Neural cell (in vitro differentiated cells): ENCODE measurements at regions not wholly inside any gene's neighbourhood (a gene's known extent, or its start where the extent isn't known, plus 50 kb on each side); places are given as distances from the start of the nearest gene placed in this dataset.

Source experiments
- H2AFZ ChIP-seq: fragments of 200-600, 300-800 bp; sonication (generic), shearing (Covaris generic); 2 replicates; pipeline ENCODE4 v1.6.0; 2014; ENCODE audit warnings: low read depth, mild to moderate bottlenecking, antibody characterized with exemption, low read length, moderate library complexity
- H3F3A ChIP-seq: fragments of 200-600 bp; shearing (Covaris generic); 2 replicates; pipeline ENCODE4 v1.6.1; 2016; ENCODE audit warnings: mild to moderate bottlenecking, moderate library complexity, mixed read lengths, antibody characterized with exemption, low read length; ENCODE audit not compliant: insufficient read depth, poor library complexity, severe bottlenecking
- H3K27ac ChIP-seq: fragments of 200-600, 300-800 bp; sonication (generic), shearing (Covaris generic); 2 replicates; pipeline ENCODE4 v1.5.1; 2014; ENCODE audit warnings: mild to moderate bottlenecking, low read length, moderate library complexity
- H3K27me3 ChIP-seq: fragments of 300-800, 200-600 bp; sonication (generic), shearing (Covaris generic); 2 replicates; pipeline ENCODE4 v1.6.0; 2014; ENCODE audit warnings: mild to moderate bottlenecking, low read depth, low read length, moderate library complexity; ENCODE audit not compliant: insufficient read depth
- H3K36me3 ChIP-seq: fragments of 300-800, 200-600 bp; sonication (generic), shearing (Covaris generic); 2 replicates; pipeline ENCODE4 v1.5.1; 2014; ENCODE audit warnings: mild to moderate bottlenecking, antibody characterized with exemption, low read length, moderate library complexity; ENCODE audit not compliant: insufficient read depth
- H3K4me2 ChIP-seq: fragments of 300-800, 200-600 bp; sonication (generic), shearing (Covaris generic); 2 replicates; pipeline ENCODE4 v1.6.0; 2014; ENCODE audit warnings: mild to moderate bottlenecking, low read length
- H3K4me3 ChIP-seq: fragments of 300-800, 200-600 bp; sonication (generic), shearing (Covaris generic); 2 replicates; pipeline ENCODE4 v1.5.1; 2014; ENCODE audit warnings: mild to moderate bottlenecking, low read length, moderate library complexity
- H3K79me2 ChIP-seq: fragments of 200-600 bp; shearing (Covaris generic); replicated peaks from 2 replicates; pipeline ENCODE4 v1.6.0; 2014; ENCODE audit warnings: mild to moderate bottlenecking, low read length, moderate library complexity; ENCODE audit not compliant: insufficient read depth
- H3K9ac ChIP-seq: fragments of 300-800, 200-600 bp; sonication (generic), shearing (Covaris generic); 2 replicates; pipeline ENCODE4 v1.6.1; 2016; ENCODE audit warnings: mild to moderate bottlenecking, low read length, mixed read lengths
- H3K9me2 ChIP-seq: fragments of 200-600 bp; shearing (Covaris generic); 2 replicates; pipeline ENCODE4 v1.6.1; 2016; ENCODE audit warnings: mild to moderate bottlenecking, low read length, mixed read lengths; ENCODE audit not compliant: insufficient read depth
- H3K9me3 ChIP-seq: fragments of 200-600, 300-800 bp; sonication (generic), shearing (Covaris generic); 2 replicates; pipeline ENCODE4 v1.6.1; 2016; ENCODE audit warnings: mild to moderate bottlenecking, mixed run types, low read length, moderate library complexity, mixed read lengths
- H4K20me1 ChIP-seq: fragments of 200-600 bp; shearing (Covaris generic); 2 replicates; pipeline ENCODE4 v1.6.1; 2016; ENCODE audit warnings: mild to moderate bottlenecking, mixed run types; ENCODE audit not compliant: insufficient read depth
- CTCF ChIP-seq: fragments of 450-650 bp; IDR thresholded peaks from 2 replicates; pipeline ENCODE4 v1.5.1; 2014; ENCODE audit warnings: antibody characterized with exemption, mild to moderate bottlenecking, moderate library complexity; ENCODE audit not compliant: poor library complexity, severe bottlenecking
- EP300 ChIP-seq: fragments of 450-650 bp; conservative IDR thresholded peaks from 2 replicates; pipeline ENCODE4 v1.6.1; 2014; ENCODE audit warnings: antibody characterized with exemption, mild to moderate bottlenecking, moderate library complexity; ENCODE audit not compliant: poor library complexity, severe bottlenecking
- EZH2 ChIP-seq: fragments of 200-600, 300-800 bp; shearing (Covaris generic), sonication (generic); IDR thresholded peaks from 2 replicates; pipeline ENCODE4 v1.6.1; 2014; ENCODE audit warnings: antibody characterized with exemption, low read length, borderline replicate concordance, mild to moderate bottlenecking; ENCODE audit not compliant: insufficient read depth, poor library complexity, severe bottlenecking
- MXI1 ChIP-seq: fragments of 450-650 bp; conservative IDR thresholded peaks from 2 replicates; pipeline ENCODE4 v1.6.1; 2014; ENCODE audit warnings: antibody characterized with exemption, mild to moderate bottlenecking; ENCODE audit not compliant: poor library complexity, severe bottlenecking
- POLR2AphosphoS5 ChIP-seq: IDR thresholded peaks from 2 replicates; pipeline ENCODE4 v1.6.1; 2012
- RAD21 ChIP-seq: fragments of 450-650 bp; conservative IDR thresholded peaks from 2 replicates; pipeline ENCODE4 v1.6.1; 2014; ENCODE audit warnings: antibody characterized with exemption, mild to moderate bottlenecking, moderate library complexity
- REST ChIP-seq: IDR thresholded peaks from 2 replicates; pipeline ENCODE4 v1.6.1; 2012; ENCODE audit warnings: borderline replicate concordance
- SMC3 ChIP-seq: fragments of 450-650 bp; conservative IDR thresholded peaks from 2 replicates; pipeline ENCODE4 v1.6.1; 2014; ENCODE audit warnings: antibody characterized with exemption, mild to moderate bottlenecking, moderate library complexity; ENCODE audit not compliant: poor library complexity
- TAF1 ChIP-seq: IDR thresholded peaks from 2 replicates; pipeline ENCODE4 v1.6.1; 2012; ENCODE audit warnings: low read depth

- H3K9me3 ChIP-seq = no peaks in the 10 kb centered on the region
- H3K79me2 ChIP-seq = no peaks in the 10 kb centered on the region
- TF ChIP-seq REST (no peak), RAD21 (no peak), TAF1 (no peak)
- no peaks in the 10 kb centered on the region for H3K9me2 ChIP-seq
- H2AFZ ChIP-seq = no peak overlapping the region
- H3K9ac ChIP-seq = no peak overlapping the region
- no peaks in the 10 kb centered on the region for H3K36me3 ChIP-seq
- no peak overlapping the region for H3K4me2 ChIP-seq
- H3K27ac ChIP-seq = no peak overlapping the region
- no peaks in the 10 kb centered on the region for H4K20me1 ChIP-seq
- H3F3A ChIP-seq = no peaks in the 10 kb centered on the region
- no peaks in the 10 kb centered on the region for H3K27me3 ChIP-seq
- no peak overlapping the region for H3K4me3 ChIP-seq
Measured at GRCh38 chr16:51436742-51437141, 285.7 kb upstream of the SALL1 start.

- Histone ChIP-seq H3K9me3 (no peaks in the 10 kb centered on the region), H4K20me1 (no peaks in the 10 kb centered on the region), H3F3A (no peaks in the 10 kb centered on the region), H2AFZ (no peak overlapping the region), H3K9me2 (no peaks in the 10 kb centered on the region), H3K4me3 (no peak overlapping the region), H3K79me2 (no peaks in the 10 kb centered on the region), H3K4me2 (no peak overlapping the region), H3K27me3 (no peaks in the 10 kb centered on the region), H3K27ac (no peak overlapping the region), H3K9ac (no peak overlapping the region), H3K36me3 (no peaks in the 10 kb centered on the region)
- TF ChIP-seq MXI1 (no peak), TAF1 (no peak), POLR2AphosphoS5 (no peak), RAD21 (no peak), REST (no peak), EZH2 (no peak), CTCF (no peak), EP300 (no peak), SMC3 (no peak)
Measured at GRCh38 chr16:51434567-51435198, 283.6 kb upstream of the SALL1 start.
